ENCODE measurements at regions not wholly inside any gene's neighbourhood (a gene's known extent, or its start where the extent isn't known, plus 50 kb on each side); places are given as distances from the start of the nearest gene placed in this dataset.
"Not testable (repeated sequence)": the region's sequence is repeated elsewhere in the genome, so short reads cannot be mapped to it uniquely, and the experiment has no call there.

DNA sequence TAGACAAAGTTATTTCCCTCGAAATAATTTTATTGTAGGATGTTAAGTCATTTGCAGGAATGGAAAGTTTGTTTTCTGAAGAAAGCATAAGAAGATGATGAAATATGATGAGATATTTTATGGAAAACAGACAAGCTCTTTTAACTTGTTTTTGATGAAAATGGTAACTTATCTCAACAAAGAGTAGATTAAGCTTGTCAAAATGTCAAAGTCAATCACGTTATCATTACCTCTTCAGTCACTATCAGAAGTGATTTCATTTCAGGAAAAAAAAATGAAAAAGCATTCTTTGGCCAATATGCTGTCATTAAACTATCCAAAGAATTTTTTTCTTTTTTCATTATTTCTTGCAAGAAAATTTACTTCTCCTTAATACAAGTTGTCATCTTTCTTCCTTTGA, 221.0 kb upstream of the ANKRD50 start:
- no peak overlapping the region for H2AFZ ChIP-seq (ENCODE audit: low read length)
- no peaks in the 10 kb centered on the region for H3K27me3 ChIP-seq (replicated peaks; ENCODE audit: insufficient read depth, low read length)
- TF ChIP-seq, protein P1, sequence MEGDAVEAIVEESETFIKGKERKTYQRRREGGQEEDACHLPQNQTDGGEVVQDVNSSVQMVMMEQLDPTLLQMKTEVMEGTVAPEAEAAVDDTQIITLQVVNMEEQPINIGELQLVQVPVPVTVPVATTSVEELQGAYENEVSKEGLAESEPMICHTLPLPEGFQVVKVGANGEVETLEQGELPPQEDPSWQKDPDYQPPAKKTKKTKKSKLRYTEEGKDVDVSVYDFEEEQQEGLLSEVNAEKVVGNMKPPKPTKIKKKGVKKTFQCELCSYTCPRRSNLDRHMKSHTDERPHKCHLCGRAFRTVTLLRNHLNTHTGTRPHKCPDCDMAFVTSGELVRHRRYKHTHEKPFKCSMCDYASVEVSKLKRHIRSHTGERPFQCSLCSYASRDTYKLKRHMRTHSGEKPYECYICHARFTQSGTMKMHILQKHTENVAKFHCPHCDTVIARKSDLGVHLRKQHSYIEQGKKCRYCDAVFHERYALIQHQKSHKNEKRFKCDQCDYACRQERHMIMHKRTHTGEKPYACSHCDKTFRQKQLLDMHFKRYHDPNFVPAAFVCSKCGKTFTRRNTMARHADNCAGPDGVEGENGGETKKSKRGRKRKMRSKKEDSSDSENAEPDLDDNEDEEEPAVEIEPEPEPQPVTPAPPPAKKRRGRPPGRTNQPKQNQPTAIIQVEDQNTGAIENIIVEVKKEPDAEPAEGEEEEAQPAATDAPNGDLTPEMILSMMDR (IDR thresholded peaks at IDR 0.05; ENCODE audit: low read length), result no peak
- TF ChIP-seq EZH2phosphoT487 (IDR thresholded peaks at IDR 0.05; ENCODE audit: low read length) (no peak), EZH2 (optimal IDR thresholded peaks at IDR 0.05; ENCODE audit: low read depth, low read length) (no peak)
- H3K27ac ChIP-seq (ENCODE audit: low read length), result no peak overlapping the region
- DNase-seq, result no peak
- H3K4me3 ChIP-seq (ENCODE audit: low read length), result no peak overlapping the region
- no peaks in the 10 kb centered on the region for H3K9me3 ChIP-seq (replicated peaks; ENCODE audit: insufficient read depth, low read length)
- no peaks in the 10 kb centered on the region for H3K9me2 ChIP-seq (replicated peaks; ENCODE audit: insufficient read depth, low read length)
- no peaks in the 10 kb centered on the region for H3K79me2 ChIP-seq (ENCODE audit: low read length)
- H3K36me3 ChIP-seq (replicated peaks; ENCODE audit: insufficient read depth, low read length), result no peaks in the 10 kb centered on the region
- no peak overlapping the region for H3K9ac ChIP-seq (ENCODE audit: low read length)
- no peak overlapping the region for H3K4me2 ChIP-seq (ENCODE audit: low read depth, low read length)
- no peaks in the 10 kb centered on the region for H4K20me1 ChIP-seq (ENCODE audit: insufficient read depth, low read length)
- H3K4me1 ChIP-seq (ENCODE audit: low read length), result no peaks in the 10 kb centered on the region
- H3F3A ChIP-seq (ENCODE audit: insufficient read depth, low read length), result no peaks in the 10 kb centered on the region

DNA sequence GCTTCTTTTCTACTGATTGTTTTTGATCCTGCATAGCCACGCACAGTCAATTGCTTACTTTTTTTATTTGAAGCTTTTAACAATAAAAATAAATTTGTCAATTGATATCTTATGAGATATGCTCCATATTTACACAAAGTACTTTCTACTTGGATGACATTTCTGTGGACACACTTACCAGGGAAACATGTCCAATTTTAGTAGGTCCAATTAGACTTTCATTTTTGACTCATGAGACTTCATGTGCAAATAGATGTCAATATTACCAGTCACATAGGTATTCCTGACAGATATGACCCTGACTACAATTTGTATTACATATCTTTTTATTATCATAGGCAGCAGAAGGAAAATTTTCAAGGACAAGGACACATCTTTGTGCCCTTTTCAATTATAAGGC, 219.9 kb upstream of the ANKRD50 start:
- no peaks in the 10 kb centered on the region for H3K36me3 ChIP-seq (replicated peaks; ENCODE audit: insufficient read depth, low read length)
- no peak overlapping the region for H3K27ac ChIP-seq (ENCODE audit: low read length)
- H3K27me3 ChIP-seq (replicated peaks; ENCODE audit: insufficient read depth, low read length), result no peaks in the 10 kb centered on the region
- H3K9ac ChIP-seq (ENCODE audit: low read length), result no peak overlapping the region
- H3K4me1 ChIP-seq (ENCODE audit: low read length), result no peaks in the 10 kb centered on the region
- no peak for DNase-seq
- no peaks in the 10 kb centered on the region for H3K79me2 ChIP-seq (ENCODE audit: low read length)
- no peak overlapping the region for H2AFZ ChIP-seq (ENCODE audit: low read length)
- no peak for TF ChIP-seq EZH2 (optimal IDR thresholded peaks at IDR 0.05; ENCODE audit: low read depth, low read length)
- no peak for TF ChIP-seq EZH2phosphoT487 (IDR thresholded peaks at IDR 0.05; ENCODE audit: low read length)
- TF ChIP-seq, protein P1 (IDR thresholded peaks at IDR 0.05; ENCODE audit: low read length), result no peak
- no peaks in the 10 kb centered on the region for H3F3A ChIP-seq (ENCODE audit: insufficient read depth, low read length)
- no peak overlapping the region for H3K4me2 ChIP-seq (ENCODE audit: low read depth, low read length)
- H3K9me3 ChIP-seq (replicated peaks; ENCODE audit: insufficient read depth, low read length), result no peaks in the 10 kb centered on the region
- no peaks in the 10 kb centered on the region for H4K20me1 ChIP-seq (ENCODE audit: insufficient read depth, low read length)
- H3K9me2 ChIP-seq (replicated peaks; ENCODE audit: insufficient read depth, low read length), result no peaks in the 10 kb centered on the region
- no peak overlapping the region for H3K4me3 ChIP-seq (ENCODE audit: low read length)

DNA sequence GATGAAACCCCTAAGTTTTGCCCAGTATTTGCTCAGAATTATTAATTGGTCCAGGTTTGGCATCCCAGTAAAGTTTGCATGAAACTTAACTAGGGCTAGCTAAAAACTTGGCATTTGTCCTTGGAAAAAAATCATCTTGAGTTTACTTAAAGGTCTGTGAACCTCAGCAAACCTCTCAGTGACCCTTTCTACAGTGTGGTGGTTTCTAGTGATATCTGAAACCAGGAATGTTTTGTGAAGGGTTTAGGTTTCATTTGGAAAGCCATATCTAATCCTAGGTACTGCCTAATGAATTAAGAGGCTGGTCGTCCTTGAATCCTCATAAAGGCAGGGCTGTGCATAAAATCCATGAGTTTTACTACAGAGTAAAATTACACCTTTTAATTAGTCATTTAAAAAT, 218.5 kb upstream of the ANKRD50 start:
- Histone ChIP-seq H3K4me1 (ENCODE audit: low read length) (no peaks in the 10 kb centered on the region), H3K27ac (ENCODE audit: low read length) (no peak overlapping the region), H3K4me2 (ENCODE audit: low read depth, low read length) (no peak overlapping the region), H3K36me3 (replicated peaks; ENCODE audit: insufficient read depth, low read length) (no peaks in the 10 kb centered on the region), H3F3A (ENCODE audit: insufficient read depth, low read length) (no peaks in the 10 kb centered on the region), H3K27me3 (replicated peaks; ENCODE audit: insufficient read depth, low read length) (no peaks in the 10 kb centered on the region), H3K4me3 (ENCODE audit: low read length) (no peak overlapping the region), H3K9me2 (replicated peaks; ENCODE audit: insufficient read depth, low read length) (no peaks in the 10 kb centered on the region), H4K20me1 (ENCODE audit: insufficient read depth, low read length) (no peaks in the 10 kb centered on the region), H3K9me3 (replicated peaks; ENCODE audit: insufficient read depth, low read length) (no peaks in the 10 kb centered on the region), H2AFZ (ENCODE audit: low read length) (no peak overlapping the region), H3K79me2 (ENCODE audit: low read length) (no peaks in the 10 kb centered on the region), H3K9ac (ENCODE audit: low read length) (no peak overlapping the region)
- TF ChIP-seq EZH2 (optimal IDR thresholded peaks at IDR 0.05; ENCODE audit: low read depth, low read length) (no peak), EZH2phosphoT487 (IDR thresholded peaks at IDR 0.05; ENCODE audit: low read length) (no peak)
- TF ChIP-seq, protein P1 (IDR thresholded peaks at IDR 0.05; ENCODE audit: low read length), result no peak
- no peak for DNase-seq

DNA sequence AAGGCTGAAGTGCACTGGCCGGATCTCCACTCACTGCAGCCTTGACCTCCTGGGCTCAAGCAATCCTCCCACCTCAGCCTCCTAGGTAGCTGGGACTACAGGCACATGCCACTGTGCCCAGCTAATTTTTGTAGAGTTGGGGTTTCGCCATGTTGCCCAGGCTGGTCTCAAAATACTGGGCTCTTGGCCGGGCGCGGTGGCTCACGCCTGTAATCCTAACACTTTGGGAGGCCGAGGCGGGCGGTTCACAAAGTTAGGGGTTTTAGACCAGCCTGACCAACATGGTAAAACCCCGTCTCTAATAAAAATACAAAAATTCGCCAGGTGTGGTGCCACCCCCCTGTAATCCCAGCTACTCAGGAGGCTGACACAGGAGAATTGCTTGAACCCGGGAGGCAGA, 210.2 kb upstream of the ANKRD50 start:
- H4K20me1 ChIP-seq (ENCODE audit: insufficient read depth, low read length); H3K27me3 ChIP-seq (replicated peaks; ENCODE audit: insufficient read depth, low read length); H3K9me2 ChIP-seq (replicated peaks; ENCODE audit: insufficient read depth, low read length); H3K36me3 ChIP-seq (replicated peaks; ENCODE audit: insufficient read depth, low read length); H3K4me2 ChIP-seq (ENCODE audit: low read depth, low read length); H3K4me3 ChIP-seq (ENCODE audit: low read length); H3K4me1 ChIP-seq (ENCODE audit: low read length); DNase-seq; H3F3A ChIP-seq (ENCODE audit: insufficient read depth, low read length); H3K9me3 ChIP-seq (replicated peaks; ENCODE audit: insufficient read depth, low read length); H3K27ac ChIP-seq (ENCODE audit: low read length); H3K9ac ChIP-seq (ENCODE audit: low read length); H2AFZ ChIP-seq (ENCODE audit: low read length); H3K79me2 ChIP-seq (ENCODE audit: low read length): not testable (repeated sequence)
